Lower leg skin (tissue), 4 donors: ENCODE measurements at regions not wholly inside any gene's neighbourhood (a gene's known extent, or its start where the extent isn't known, plus 50 kb on each side); places are given as distances from the start of the nearest gene placed in this dataset.

ENCODE experiments used
- DNase-seq, 2 donors: peaks; one replicate each; pipeline ENCODE4 v3.0.0-alpha.2; 2019; ENCODE audit warnings: low spot score in 2 of 2
- H3K4me3 ChIP-seq: fragments of 200-600 bp; sonication (generic); 2 replicates; pipeline ENCODE4 v1.5.1; 2017; ENCODE audit warnings: mild to moderate bottlenecking, low read depth; ENCODE audit not compliant: poor library complexity, severe bottlenecking
- CTCF ChIP-seq, 3 donors: fragments of 450-650 bp; IDR thresholded peaks; one replicate each; pipeline ENCODE4 v1.5.1; 2016; ENCODE audit warnings: antibody characterized with exemption in 3 of 3, mild to moderate bottlenecking in 3 of 3, moderate library complexity in 2 of 3
- POLR2A ChIP-seq, 2 donors: fragments of 450-650 bp; IDR thresholded peaks; one replicate each; pipeline ENCODE4 v1.6.1; 2016 to 2017; ENCODE audit warnings: antibody characterized with exemption in 2 of 2, mild to moderate bottlenecking in 1 of 2, moderate library complexity in 1 of 2
- WGBS, 2 donors: methylation state at CpG; one replicate each; pipeline ENCODE4 v1.1.5; 2018; 5-methylcytosine and 5-hydroxymethylcytosine counted together
- intact Hi-C: fragments of 100-400 bp; cut with DNase I; formaldehyde crosslinking; loops from one replicate; pipeline ENCODE4 v1.15.0; 2023; ENCODE audit warnings: low total_unique reads

GRCh38 chr4:34009951-34010350 is 2234.4 kb downstream of the ARAP2 start:
- TF ChIP-seq CTCF (IDR thresholded peaks at IDR 0.05) (no peak), POLR2A (IDR thresholded peaks at IDR 0.05) (no peak)
- intact Hi-C loops: no loop called here
- WGBS, 2 donors: 44 to 51% methylated on average over 1 of the region's 1 CpG
- H3K4me3 ChIP-seq: no peak overlapping the region
- no peak for DNase-seq

- intact Hi-C loops: no loop called here
- 55 to 60% methylated on average over 6 of the region's 6 CpGs for WGBS, 2 donors
- TF ChIP-seq CTCF (IDR thresholded peaks at IDR 0.05) (no peak), POLR2A (IDR thresholded peaks at IDR 0.05) (no peak)
- DNase-seq: no peak
- no peak overlapping the region for H3K4me3 ChIP-seq
These were observed 2233.4 kb downstream of the ARAP2 start for GRCh38 chr4:34010751-34011519.

GRCh38 chr4:34035225-34035624 is 2209.1 kb downstream of the ARAP2 start:
- DNase-seq: no peak
- TF ChIP-seq CTCF (IDR thresholded peaks at IDR 0.05) (no peak), POLR2A (IDR thresholded peaks at IDR 0.05) (no peak)
- 75 to 86% methylated on average over 1 of the region's 1 CpG for WGBS, 2 donors
- H3K4me3 ChIP-seq: no peak overlapping the region
- intact Hi-C loops: no loop called here

- no peak overlapping the region for H3K4me3 ChIP-seq
- 35 to 49% methylated on average over 1 of the region's 1 CpG for WGBS, 2 donors
- DNase-seq: no peak
- TF ChIP-seq POLR2A (IDR thresholded peaks at IDR 0.05) (no peak), CTCF (IDR thresholded peaks at IDR 0.05) (no peak)
- intact Hi-C loops: no loop called here
These were observed 2207.0 kb downstream of the ARAP2 start for GRCh38 chr4:34037280-34037679.

GRCh38 chr4:34039766-34040165 is 2204.5 kb downstream of the ARAP2 start:
- intact Hi-C loops: no loop called here
- H3K4me3 ChIP-seq: no peak overlapping the region
- WGBS, 2 donors: 93 to 94% methylated on average over 14 of the region's 14 CpGs
- no peak for DNase-seq
- TF ChIP-seq POLR2A (IDR thresholded peaks at IDR 0.05) (no peak), CTCF (IDR thresholded peaks at IDR 0.05) (no peak)

GRCh38 chr4:34043131-34043530 is 2201.2 kb downstream of the ARAP2 start:
- 93 to 96% methylated on average over 1 of the region's 1 CpG for WGBS, 2 donors
- TF ChIP-seq POLR2A (IDR thresholded peaks at IDR 0.05) (no peak), CTCF (IDR thresholded peaks at IDR 0.05) (no peak)
- no peak overlapping the region for H3K4me3 ChIP-seq

More at GRCh38 chr4:34043131-34043530, 2201.2 kb downstream of the ARAP2 start:
- intact Hi-C loops: no loop called here
- DNase-seq: no peak
